DND-41 (cell line): ENCODE measurements at regions not wholly inside any gene's neighbourhood (a gene's known extent, or its start where the extent isn't known, plus 50 kb on each side); places are given as distances from the start of the nearest gene placed in this dataset.

Experiments
- ATAC-seq: fragments of 200-7000 bp; cut with Tn5 transposase; 3 replicates; pipeline ENCODE4 v1.9.1; 2021; ENCODE audit warnings: low read depth; ENCODE audit not compliant: insufficient read depth
- DNase-seq: peaks from one replicate; pipeline ENCODE4 v3.0.0-alpha.2; 2020
- H2AFZ ChIP-seq: 2 replicates; pipeline ENCODE4 v1.6.0; 2012; ENCODE audit warnings: low read depth, low read length
- H3K27ac ChIP-seq: 2 replicates; pipeline ENCODE4 v1.5.1; 2012; ENCODE audit warnings: low read length, inconsistent platforms
- H3K27me3 ChIP-seq: fragments of 200-600 bp; sonication (generic); 2 replicates; pipeline ENCODE4 v1.6.0; 2012; ENCODE audit warnings: low read length, mild to moderate bottlenecking, inconsistent platforms; ENCODE audit not compliant: insufficient read depth, poor library complexity
- H3K36me3 ChIP-seq: 2 replicates; pipeline ENCODE4 v1.5.1; 2012; ENCODE audit warnings: low read length, inconsistent platforms; ENCODE audit not compliant: insufficient read depth
- H3K4me1 ChIP-seq: 2 replicates; pipeline ENCODE4 v1.5.1; 2012; ENCODE audit warnings: mild to moderate bottlenecking, low read length; ENCODE audit not compliant: insufficient read depth
- H3K4me2 ChIP-seq: 2 replicates; pipeline ENCODE4 v1.6.0; 2012; ENCODE audit warnings: mild to moderate bottlenecking, moderate library complexity, low read length, inconsistent platforms; ENCODE audit not compliant: insufficient read depth
- H3K4me3 ChIP-seq, 2 experiments: fragments of 200-600 bp in 1 of 2; shearing (Covaris generic) in 1 of 2; 2 replicates each; pipeline ENCODE4 v1.5.1; 2012 to 2016; ENCODE audit warnings: inconsistent platforms in 2 of 2, low read length in 2 of 2, mild to moderate bottlenecking in 2 of 2, low read depth in 1 of 2, moderate library complexity in 1 of 2
- H3K79me2 ChIP-seq: 2 replicates; pipeline ENCODE4 v1.6.0; 2012; ENCODE audit warnings: low read length, inconsistent platforms; ENCODE audit not compliant: insufficient read depth
- H3K9ac ChIP-seq: 2 replicates; pipeline ENCODE4 v1.6.0; 2012; ENCODE audit warnings: low read depth, mild to moderate bottlenecking, inconsistent platforms, low read length, moderate library complexity
- H3K9me3 ChIP-seq: 2 replicates; pipeline ENCODE4 v1.5.1; 2012; ENCODE audit warnings: low read length, moderate library complexity, mild to moderate bottlenecking, inconsistent platforms; ENCODE audit not compliant: insufficient read depth, severe bottlenecking
- H4K20me1 ChIP-seq: 2 replicates; pipeline ENCODE4 v1.6.0; 2012; ENCODE audit warnings: low read length; ENCODE audit not compliant: insufficient read depth
- CTCF ChIP-seq: IDR thresholded peaks from 2 replicates; pipeline ENCODE4 v1.5.1; 2012; ENCODE audit warnings: borderline replicate concordance, low read length, moderate library complexity, mild to moderate bottlenecking; ENCODE audit not compliant: poor library complexity, severe bottlenecking; ENCODE audit errors: extremely low read depth
- EZH2 ChIP-seq: IDR thresholded peaks from 3 replicates; pipeline ENCODE4 v1.6.1; 2012; ENCODE audit warnings: borderline replicate concordance, low read depth, mild to moderate bottlenecking, moderate library complexity, low read length, inconsistent platforms; ENCODE audit not compliant: severe bottlenecking

GRCh38 chr3:20844851-20845250, 658.8 kb upstream of the SGO1 start:
- ATAC-seq (no peak), DNase-seq (no peak)
- Histone ChIP-seq H3K4me1 (no peaks in the 10 kb centered on the region), H3K27ac (no peak overlapping the region), H2AFZ (no peak overlapping the region), H4K20me1 (no peaks in the 10 kb centered on the region), H3K27me3 (no peaks in the 10 kb centered on the region), H3K4me3 (no peak overlapping the region), H3K4me2 (no peak overlapping the region), H3K9me3 (no peaks in the 10 kb centered on the region), H3K79me2 (no peaks in the 10 kb centered on the region), H3K9ac (no peak overlapping the region), H3K36me3 (no peaks in the 10 kb centered on the region)
- TF ChIP-seq EZH2, result no peak
- no peak for TF ChIP-seq CTCF

DNA sequence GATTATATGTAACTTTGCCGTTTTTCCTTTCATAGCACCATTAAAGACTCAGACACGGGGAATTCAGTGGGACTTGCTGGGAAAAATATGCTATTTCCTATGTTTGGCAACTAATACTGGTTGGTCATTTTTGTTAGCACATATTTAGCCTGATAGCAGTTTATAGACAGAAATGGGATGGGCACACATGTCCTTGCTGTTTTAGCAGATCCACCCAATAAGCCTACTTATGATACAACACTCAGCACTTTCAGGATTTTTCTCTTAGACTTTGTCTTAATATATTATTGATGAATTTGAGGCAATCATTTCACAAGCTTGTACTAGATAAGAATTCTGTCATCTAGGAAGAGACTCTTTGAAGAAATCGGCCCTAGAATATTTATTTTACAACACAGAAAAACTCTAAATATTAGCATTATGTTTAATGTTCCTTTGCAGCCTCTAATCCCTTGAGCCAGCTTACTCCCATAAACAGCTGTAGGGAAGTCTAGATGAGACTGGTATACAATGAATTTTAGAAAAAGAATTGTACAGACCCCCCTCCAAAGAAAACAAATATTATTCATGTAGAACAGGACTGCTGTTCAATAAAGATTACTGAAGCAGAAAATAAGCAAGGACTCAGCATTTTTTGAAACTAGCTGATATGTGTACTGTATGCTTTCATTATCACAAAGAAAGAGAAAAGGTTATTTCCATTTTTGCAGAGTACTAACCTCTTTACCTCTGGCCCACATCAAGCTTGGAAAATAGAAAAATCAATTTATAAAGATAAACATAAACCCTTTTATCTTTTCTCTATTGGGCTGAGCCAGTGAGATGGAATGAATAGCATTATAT, 656.8 kb upstream of the SGO1 start:
- Histone ChIP-seq H3K4me1 (no peaks in the 10 kb centered on the region), H4K20me1 (no peaks in the 10 kb centered on the region), H3K9me3 (no peaks in the 10 kb centered on the region), H3K4me2 (no peak overlapping the region), H3K4me3 (no peak overlapping the region), H3K27me3 (no peaks in the 10 kb centered on the region), H2AFZ (no peak overlapping the region), H3K27ac (no peak overlapping the region), H3K36me3 (no peaks in the 10 kb centered on the region), H3K79me2 (no peaks in the 10 kb centered on the region), H3K9ac (no peak overlapping the region)
- TF ChIP-seq EZH2 (no peak), CTCF (no peak)
- DNase-seq (no peak), ATAC-seq (no peak)

DNA sequence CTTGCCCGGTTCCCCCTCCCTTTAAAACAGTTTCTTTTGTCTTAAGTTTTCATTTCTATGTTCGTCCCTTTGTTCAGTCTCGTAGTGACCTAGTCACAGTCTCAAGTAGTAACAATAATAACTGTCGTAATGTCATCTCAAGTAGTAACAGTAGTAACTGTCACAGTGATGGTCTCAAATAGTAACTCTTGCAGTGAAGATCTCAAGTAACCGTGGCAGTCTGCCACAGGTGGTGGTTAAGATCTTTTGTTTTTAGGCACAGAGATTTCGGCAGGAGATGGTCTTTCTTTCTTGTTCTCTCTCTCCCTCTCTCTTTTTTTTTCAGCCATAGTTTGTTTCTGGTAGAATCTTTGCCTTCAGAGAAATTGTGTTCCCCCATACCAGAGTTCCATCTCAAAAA, 656.0 kb upstream of the SGO1 start:
- no peaks in the 10 kb centered on the region for H3K4me1 ChIP-seq
- no peak overlapping the region for H3K27ac ChIP-seq
- H3K36me3 ChIP-seq, result no peaks in the 10 kb centered on the region

More for the DNA sequence above, 656.0 kb upstream of the SGO1 start:
- Histone ChIP-seq H4K20me1 (no peaks in the 10 kb centered on the region), H3K4me2 (no peak overlapping the region), H2AFZ (no peak overlapping the region), H3K27me3 (no peaks in the 10 kb centered on the region), H3K9ac (no peak overlapping the region), H3K9me3 (no peaks in the 10 kb centered on the region), H3K79me2 (no peaks in the 10 kb centered on the region), H3K4me3 (no peak overlapping the region)
- no peak for ATAC-seq
- DNase-seq, result no peak
- TF ChIP-seq EZH2 (no peak), CTCF (no peak)
